Common myeloid progenitor, CD34-positive (primary cell): ENCODE measurements at regions not wholly inside any gene's neighbourhood (a gene's known extent, or its start where the extent isn't known, plus 50 kb on each side); places are given as distances from the start of the nearest gene placed in this dataset.

Experiments
- CTCF ChIA-PET: fragments of 350-600 bp; sonication (Branson Sonifier 250); formaldehyde crosslinking; loops from one replicate; lab custom pipeline; 2021; ENCODE audit warnings: antibody characterized with exemption; lab: Charles Lee
- POLR2A ChIA-PET: fragments of 350-600 bp; sonication (Branson Sonifier 250); formaldehyde crosslinking; loops from one replicate; lab custom pipeline; 2021; ENCODE audit warnings: antibody characterized with exemption; lab: Charles Lee
- DNase-seq, 3 donors: peaks; one replicate each; pipeline versions ENCODE4 v3.0.0 to v3.0.0-alpha.2; 2013
- H3K27ac ChIP-seq, 2 experiments: 1 replicate in 1 of 2; 2 replicates in 1 of 2; pipeline ENCODE4 v1.7.0; 2013; ENCODE audit warnings: inconsistent platforms in 2 of 2, low read length in 2 of 2, mild to moderate bottlenecking in 2 of 2, low read depth in 1 of 2, moderate library complexity in 1 of 2; ENCODE audit not compliant: severe bottlenecking in 2 of 2, insufficient read depth in 1 of 2, poor library complexity in 1 of 2
- H3K27me3 ChIP-seq, 5 experiments: replicated peaks in 2 of 5; 1 replicate in 3 of 5; 2 replicates in 2 of 5; pipeline versions ENCODE4 v1.6.1 to v1.7.0; 2013; ENCODE audit warnings: low read length in 4 of 5, mild to moderate bottlenecking in 2 of 5, moderate library complexity in 2 of 5, inconsistent platforms in 1 of 5; ENCODE audit not compliant: insufficient read depth in 5 of 5, control insufficient read depth in 4 of 5
- H3K36me3 ChIP-seq, 4 experiments: 1 replicate in 2 of 4; 2 replicates in 2 of 4; pipeline versions ENCODE4 v1.6.1 to v1.7.0; 2013; ENCODE audit warnings: low read length in 3 of 4, control low read depth in 1 of 4, mild to moderate bottlenecking in 1 of 4; ENCODE audit not compliant: control insufficient read depth in 4 of 4, insufficient read depth in 4 of 4
- H3K4me1 ChIP-seq, 4 experiments: 1 replicate in 3 of 4; 2 replicates in 1 of 4; pipeline versions ENCODE4 v1.6.1 to v1.7.1; 2013; ENCODE audit warnings: low read length in 3 of 4, mild to moderate bottlenecking in 3 of 4, control low read depth in 1 of 4, inconsistent platforms in 1 of 4, moderate library complexity in 1 of 4; ENCODE audit not compliant: control insufficient read depth in 4 of 4, insufficient read depth in 4 of 4; ENCODE audit errors: control extremely low read depth in 1 of 4
- H3K4me3 ChIP-seq, 7 experiments: 1 replicate in 4 of 7; 2 replicates in 3 of 7; pipeline versions ENCODE4 v1.5.1 to v1.7.0; 2013; ENCODE audit warnings: mild to moderate bottlenecking in 7 of 7, low read length in 6 of 7, moderate library complexity in 6 of 7, inconsistent platforms in 2 of 7, low read depth in 2 of 7, control low read depth in 1 of 7; ENCODE audit not compliant: insufficient read depth in 4 of 7, control insufficient read depth in 1 of 7; ENCODE audit errors: extremely low read depth in 1 of 7
- H3K9me3 ChIP-seq, 5 experiments: 1 replicate in 4 of 5; 2 replicates in 1 of 5; pipeline versions ENCODE4 v1.6.1 to v1.7.1; 2013; ENCODE audit warnings: low read length in 4 of 5, mild to moderate bottlenecking in 2 of 5, inconsistent platforms in 1 of 5, low read depth in 1 of 5, moderate library complexity in 1 of 5; ENCODE audit not compliant: control insufficient read depth in 4 of 5, insufficient read depth in 2 of 5; ENCODE audit errors: control extremely low read depth in 1 of 5
- WGBS: methylation state at CpG from one replicate; pipeline ENCODE4 v1.1.5; 2013; ENCODE audit not compliant: insufficient coverage; 5-methylcytosine and 5-hydroxymethylcytosine counted together

- Histone ChIP-seq H3K27ac (no peak overlapping the region), H3K4me1 (peaks cover 0 to 2% (median 0%) of the 10 kb centered on the region in 4 experiments), H3K36me3 (no peaks in the 10 kb centered on the region), H3K27me3 (peaks cover 0 to 3% (median 0%) of the 10 kb centered on the region in 5 experiments), H3K9me3 (no peaks in the 10 kb centered on the region), H3K4me3 (no peak overlapping the region)
- WGBS = no CpG with 5 or more reads among the region's 6 CpGs
- ChIA-PET POLR2A (no interaction called here), CTCF (no interaction called here)
- DNase-seq = no peak
These were observed 103.7 kb upstream of the SALL4 start for GRCh38 chr20:51906049-51906448.

GRCh38 chr20:51902933-51903332 is 100.6 kb upstream of the SALL4 start:
- no peaks in the 10 kb centered on the region for H3K36me3 ChIP-seq
- H3K9me3 ChIP-seq = no peaks in the 10 kb centered on the region
- POLR2A ChIA-PET = no interaction called here
- H3K27me3 ChIP-seq = no peaks in the 10 kb centered on the region
- no peak overlapping the region for H3K27ac ChIP-seq
- H3K4me3 ChIP-seq = no peak overlapping the region
- WGBS = 83% methylated on average over 5 of the region's 6 CpGs
- CTCF ChIA-PET = no interaction called here
- no peak for DNase-seq
- H3K4me1 ChIP-seq = no peaks in the 10 kb centered on the region

DNA sequence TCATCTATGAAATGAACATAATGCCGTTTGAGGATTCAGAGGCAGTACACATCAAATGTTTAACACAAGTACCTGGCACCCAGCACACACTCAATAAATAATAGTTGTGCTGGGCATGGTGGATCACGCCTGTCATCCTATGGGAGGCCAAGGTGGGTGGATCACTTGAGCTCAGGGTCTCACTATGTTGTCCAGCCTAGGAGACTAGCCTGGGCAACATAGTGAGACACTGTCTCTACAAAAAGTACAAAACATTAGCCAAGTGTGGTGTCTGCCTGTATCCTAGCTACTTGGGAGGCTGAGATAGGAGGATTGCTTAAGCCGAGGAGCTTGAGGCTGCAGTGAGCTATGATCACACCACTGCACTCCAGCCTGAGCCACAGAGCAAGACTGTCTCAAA is 98.1 kb upstream of the SALL4 start:
- H3K27ac ChIP-seq = no peak overlapping the region
- ChIA-PET POLR2A (no interaction called here), CTCF (no interaction called here)
- no peaks in the 10 kb centered on the region for H3K36me3 ChIP-seq
- H3K27me3 ChIP-seq = no peaks in the 10 kb centered on the region
- no peaks in the 10 kb centered on the region for H3K9me3 ChIP-seq
- H3K4me3 ChIP-seq = no peak overlapping the region
- DNase-seq = no peak
- H3K4me1 ChIP-seq = no peaks in the 10 kb centered on the region
- 100% methylated on average over 3 of the region's 3 CpGs for WGBS

DNA sequence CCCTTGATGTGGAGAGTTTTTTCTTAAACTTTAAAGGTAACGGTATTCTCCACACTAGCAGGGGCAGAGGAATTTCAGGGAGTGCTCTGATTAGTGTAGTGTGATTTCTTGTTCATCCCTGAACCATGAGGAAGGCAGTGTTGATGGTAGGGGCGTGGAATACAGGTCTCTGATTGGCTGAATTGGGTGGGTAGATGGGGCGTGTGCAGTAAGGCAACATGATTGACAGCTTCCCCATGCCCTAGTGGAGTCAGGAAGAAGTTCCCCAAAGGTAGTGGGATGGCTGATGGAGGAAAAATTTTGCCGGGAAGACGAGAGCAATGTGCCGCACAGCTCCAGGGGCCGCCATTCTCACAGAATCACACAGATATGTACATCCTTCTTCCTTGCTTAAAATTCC is 97.4 kb upstream of the SALL4 start:
- no peak for DNase-seq
- no peaks in the 10 kb centered on the region for H3K4me1 ChIP-seq
- POLR2A ChIA-PET = no interaction called here
- H3K36me3 ChIP-seq = no peaks in the 10 kb centered on the region
- 100% methylated on average over 3 of the region's 7 CpGs for WGBS
- CTCF ChIA-PET = no interaction called here
- no peak overlapping the region for H3K4me3 ChIP-seq
- H3K27ac ChIP-seq = no peak overlapping the region
- no peaks in the 10 kb centered on the region for H3K27me3 ChIP-seq
- H3K9me3 ChIP-seq = no peaks in the 10 kb centered on the region

DNA sequence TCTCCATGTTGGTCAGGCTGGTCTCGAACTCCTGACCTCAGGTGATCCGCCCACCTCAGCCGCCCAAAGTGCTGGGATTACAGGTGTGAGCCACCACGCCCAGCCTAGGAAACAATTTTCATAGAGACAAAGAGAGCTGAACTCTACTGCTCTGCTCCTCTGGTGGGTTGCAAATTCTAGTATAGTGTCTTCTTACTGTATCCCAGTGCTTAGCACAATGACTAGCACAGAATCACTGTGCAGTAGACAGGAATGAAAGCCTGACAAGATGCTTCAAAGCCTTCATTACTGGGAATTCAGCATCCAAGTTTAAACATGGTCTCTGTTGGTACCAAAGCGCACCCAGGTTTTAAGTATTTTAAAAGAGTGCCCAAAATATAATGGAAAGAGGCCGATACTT is 96.5 kb upstream of the SALL4 start:
- CTCF ChIA-PET = no interaction called here
- Histone ChIP-seq H3K27ac (no peak overlapping the region), H3K27me3 (no peaks in the 10 kb centered on the region), H3K4me1 (no peaks in the 10 kb centered on the region), H3K9me3 (no peaks in the 10 kb centered on the region), H3K4me3 (no peak overlapping the region), H3K36me3 (no peaks in the 10 kb centered on the region)
- DNase-seq = no peak
- WGBS = 96% methylated on average over 3 of the region's 6 CpGs
- POLR2A ChIA-PET = no interaction called here

- WGBS = 93% methylated on average over 6 of the region's 8 CpGs
- no peak overlapping the region for H3K27ac ChIP-seq
- no peaks in the 10 kb centered on the region for H3K27me3 ChIP-seq
- no peak for DNase-seq
- no peaks in the 10 kb centered on the region for H3K4me1 ChIP-seq
- H3K4me3 ChIP-seq = no peak overlapping the region
- POLR2A ChIA-PET = no interaction called here
- H3K36me3 ChIP-seq = no peaks in the 10 kb centered on the region
- CTCF ChIA-PET = no interaction called here
- H3K9me3 ChIP-seq = no peaks in the 10 kb centered on the region
These were observed 92.3 kb upstream of the SALL4 start for GRCh38 chr20:51894619-51895018.

DNA sequence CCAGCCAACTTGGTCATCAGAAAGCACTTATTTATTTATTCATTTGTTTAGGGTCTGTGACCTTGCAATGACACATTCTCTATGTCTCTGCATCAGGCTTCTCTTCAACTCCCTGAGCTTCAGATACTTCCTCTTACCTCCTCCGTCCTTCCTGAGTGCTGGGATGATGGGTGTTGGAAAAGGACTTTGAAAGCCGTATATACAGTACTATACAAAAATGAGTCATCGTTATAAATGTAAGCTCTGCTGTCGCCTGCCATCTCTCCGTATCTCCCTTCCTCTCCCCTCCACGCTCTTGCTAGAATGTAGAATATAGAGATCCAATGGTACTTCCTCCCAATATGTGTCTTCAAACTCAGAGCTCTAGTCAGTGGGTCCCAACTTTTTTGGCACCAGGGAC is 91.9 kb upstream of the SALL4 start:
- Histone ChIP-seq H3K4me3 (no peak overlapping the region), H3K36me3 (no peaks in the 10 kb centered on the region), H3K27ac (no peak overlapping the region), H3K4me1 (no peaks in the 10 kb centered on the region), H3K27me3 (no peaks in the 10 kb centered on the region), H3K9me3 (no peaks in the 10 kb centered on the region)
- ChIA-PET CTCF (no interaction called here), POLR2A (no interaction called here)
- DNase-seq = no peak
- 90% methylated on average over 2 of the region's 6 CpGs for WGBS
